ENCODE measurements at regions not wholly inside any gene's neighbourhood (a gene's known extent, or its start where the extent isn't known, plus 50 kb on each side); places are given as distances from the start of the nearest gene placed in this dataset.

- TF ChIP-seq CTCF (IDR thresholded peaks at IDR 0.05), result no peak
- TF ChIP-seq POLR2A (IDR thresholded peaks at IDR 0.05), result no peak
- no peak for TF ChIP-seq POLR2AphosphoS5 (IDR thresholded peaks at IDR 0.05)
- TF ChIP-seq EP300 (IDR thresholded peaks at IDR 0.05), result no peak
Observed at GRCh38 chr5:15334551-15335266, 165.3 kb upstream of the FBXL7 start.
